K562 (cell line): ENCODE measurements at regions not wholly inside any gene's neighbourhood (a gene's known extent, or its start where the extent isn't known, plus 50 kb on each side); places are given as distances from the start of the nearest gene placed in this dataset.

Experiments used
- ATAC-seq: fragments of 200-7000 bp; cut with Tn5 transposase; 3 replicates; pipeline ENCODE4 v1.9.1; 2020; ENCODE audit warnings: moderate library complexity
- BruUV-seq: library from RNA; stranded (reverse); fragments of 400-500 nt; replicated peaks from 2 replicates; lab custom pipeline; 2021; lab: Mats Ljungman, UMichigan
- CTCF ChIA-PET: fragments of 300-600 bp; formaldehyde crosslinking; extraction: SDS; loops from one replicate; lab custom pipeline; 2021; ENCODE audit warnings: low intra/inter-chr PET ratio; lab: Yijun Ruan, JAX
- POLR2A ChIA-PET: fragments of 300-600, 350-650 bp; sonication (Branson Sonifier 250); formaldehyde crosslinking; extraction: SDS; loops from one replicate; lab custom pipeline; 2021; ENCODE audit warnings: antibody characterized with exemption, inconsistent platforms; lab: Yijun Ruan, JAX
- DNase-seq, 4 experiments: peaks; one replicate each; pipeline versions ENCODE4 v3.0.0 to v3.0.0-alpha.2; 2011 to 2018; ENCODE audit warnings: low spot score in 3 of 4, mixed read lengths in 3 of 4; ENCODE audit errors: extremely low read depth in 1 of 4
- FAIRE-seq: peaks from 2 replicates; lab custom pipeline; 2011; peaks lifted over from hg19 to GRCh38; lab: Jason Lieb, UNC
- H2AFZ ChIP-seq: 2 replicates; pipeline ENCODE4 v1.6.0; 2011; ENCODE audit warnings: low read depth, low read length, control low read depth, inconsistent platforms
- H3K27ac ChIP-seq: fragments of 200-600 bp; 3 replicates; pipeline ENCODE4 v1.8.0; 2011; ENCODE audit warnings: low read depth, mild to moderate bottlenecking, control low read depth, inconsistent platforms, low read length, moderate library complexity, mixed read lengths; ENCODE audit errors: extremely low read depth
- H3K27me3 ChIP-seq, 2 experiments: fragments of 300-600 bp in 1 of 2; 2 replicates in 1 of 2; 3 replicates in 1 of 2; pipeline versions ENCODE4 v1.6.0 to v1.8.0; 2011; ENCODE audit warnings: inconsistent platforms in 2 of 2, low read length in 2 of 2, mild to moderate bottlenecking in 1 of 2, mixed read lengths in 1 of 2, moderate library complexity in 1 of 2; ENCODE audit not compliant: control insufficient read depth in 2 of 2, insufficient read depth in 2 of 2
- H3K36me3 ChIP-seq: fragments of 300-600 bp; 3 replicates; pipeline ENCODE4 v1.8.0; 2011; ENCODE audit warnings: mild to moderate bottlenecking, low read length, inconsistent platforms; ENCODE audit not compliant: control insufficient read depth, insufficient read depth
- H3K4me1 ChIP-seq, 2 experiments: fragments of 200-600 bp in 1 of 2; replicated peaks in 1 of 2; 2 replicates in 1 of 2; 3 replicates in 1 of 2; pipeline versions ENCODE4 v1.5.1 to v1.8.0; 2011; ENCODE audit warnings: inconsistent platforms in 2 of 2, low read length in 2 of 2, mild to moderate bottlenecking in 1 of 2, mixed read lengths in 1 of 2, moderate library complexity in 1 of 2; ENCODE audit not compliant: control insufficient read depth in 2 of 2, insufficient read depth in 2 of 2
- H3K4me2 ChIP-seq: 2 replicates; pipeline ENCODE4 v1.6.1; 2011; ENCODE audit warnings: low read length, control low read depth, inconsistent platforms, mixed read lengths; ENCODE audit not compliant: insufficient read depth
- H3K4me3 ChIP-seq: fragments of 200-600 bp; sonication (generic), shearing (Covaris generic); 2 replicates; pipeline ENCODE4 v1.5.1; 2016; ENCODE audit warnings: control low read depth, inconsistent platforms
- H3K79me2 ChIP-seq: fragments of 200-600 bp; 3 replicates; pipeline ENCODE4 v1.8.0; 2011; ENCODE audit warnings: low read length, inconsistent platforms; ENCODE audit not compliant: control insufficient read depth, insufficient read depth
- H3K9ac ChIP-seq, 2 experiments: 2 replicates each; pipeline versions ENCODE4 v1.6.0 to v1.6.1; 2011; ENCODE audit warnings: low read depth in 2 of 2, low read length in 2 of 2, control low read depth in 1 of 2, inconsistent platforms in 1 of 2, mild to moderate bottlenecking in 1 of 2, mixed read lengths in 1 of 2; ENCODE audit not compliant: insufficient read depth in 1 of 2
- H3K9me1 ChIP-seq: one replicate; pipeline ENCODE4 v1.6.0; 2011; ENCODE audit warnings: inconsistent platforms, mild to moderate bottlenecking, low read length, moderate library complexity; ENCODE audit not compliant: control insufficient read depth, insufficient read depth
- H3K9me3 ChIP-seq: replicated peaks from 2 replicates; pipeline ENCODE4 v1.5.1; 2011; ENCODE audit warnings: low read depth, low read length, inconsistent platforms; ENCODE audit not compliant: control insufficient read depth, insufficient read depth
- H4K20me1 ChIP-seq: replicated peaks from 2 replicates; pipeline ENCODE4 v1.6.1; 2011; ENCODE audit warnings: low read length, inconsistent platforms, mixed read lengths; ENCODE audit not compliant: control insufficient read depth, insufficient read depth
- BMI1 ChIP-seq: fragments of 150-350 bp; IDR thresholded peaks from 2 replicates; pipeline ENCODE4 v1.6.1; 2014; ENCODE audit warnings: low read length
- CHD2 ChIP-seq: IDR thresholded peaks from 2 replicates; pipeline ENCODE4 v1.6.1; 2011; ENCODE audit warnings: low read depth, low read length
- HEY1 ChIP-seq: fragments of 250-450 bp; sonication (Bioruptor Pico); IDR thresholded peaks from 2 replicates; pipeline ENCODE4 v1.5.0; 2020; ENCODE audit warnings: mild to moderate bottlenecking, moderate library complexity, borderline replicate concordance
- NR0B1 ChIP-seq: fragments of 450-650 bp; IDR thresholded peaks from one replicate; pipeline ENCODE4 v1.6.1; 2018; ENCODE audit warnings: mild to moderate bottlenecking, moderate library complexity; ENCODE audit not compliant: partially characterized antibody
- POLR2A ChIP-seq: fragments of 450-650 bp; conservative IDR thresholded peaks from 2 replicates; pipeline ENCODE4 v1.6.1; 2016
- SAFB ChIP-seq: fragments of 200-400 bp; formaldehyde crosslinking; IDR thresholded peaks from 2 replicates; pipeline ENCODE4 v1.6.1; 2017; ENCODE audit warnings: low read depth, low read length, borderline replicate concordance
- SRSF9 ChIP-seq: fragments of 200-400 bp; formaldehyde crosslinking; IDR thresholded peaks from 2 replicates; pipeline ENCODE4 v1.6.1; 2017; ENCODE audit warnings: low read depth, low read length, borderline replicate concordance
- ZNF212 ChIP-seq: fragments of 450-650 bp; formaldehyde crosslinking; IDR thresholded peaks from 2 replicates; pipeline ENCODE4 v1.4.0; 2020; ENCODE audit warnings: mild to moderate bottlenecking
- ZNF668 ChIP-seq: fragments of 250-450 bp; sonication (Bioruptor Pico); IDR thresholded peaks from 2 replicates; pipeline ENCODE4 v1.8.0; 2022; ENCODE audit warnings: mild to moderate bottlenecking, inconsistent platforms
- WGBS: fragments of 100-300 bp; shearing (Covaris generic); methylation state at CpG from one replicate; pipeline ENCODE4 v1.1.6; 2016; ENCODE audit warnings: low coverage, mixed read lengths; ENCODE audit not compliant: insufficient coverage; ENCODE audit errors: missing lambda C conversion rate; 5-methylcytosine and 5-hydroxymethylcytosine counted together
- in situ Hi-C: fragments of 300-500 bp; cut with MboI; formaldehyde crosslinking; loops from 4 replicates; pipeline ENCODE4 v1.15.0; 2018; ENCODE audit warnings: inconsistent platforms, mixed read lengths
- intact Hi-C: fragments of 100-400 bp; cut with micrococcal nuclease; formaldehyde crosslinking; loops from 2 replicates; pipeline ENCODE4 v1.14.2; 2022
- TF ChIP-seq, protein P1 (sequence below): sonication (generic); formaldehyde crosslinking; IDR thresholded peaks from 2 replicates; pipeline ENCODE4 v1.8.0; 2023; ENCODE audit warnings: missing genetic modification reagents, mild to moderate bottlenecking, borderline replicate concordance
- TF ChIP-seq, protein P2 (sequence below): fragments of 250-450 bp; sonication (Bioruptor Pico); IDR thresholded peaks from 2 replicates; pipeline ENCODE4 v1.4.0; 2020; ENCODE audit warnings: borderline replicate concordance
- TF ChIP-seq, protein P3 (sequence below): IDR thresholded peaks from 2 replicates; pipeline ENCODE4 v1.6.1; 2011; ENCODE audit warnings: borderline replicate concordance, low read depth, mild to moderate bottlenecking, moderate library complexity, low read length; ENCODE audit not compliant: insufficient read depth, poor library complexity, severe bottlenecking

GRCh38 chr2:160913323-160913722 is 246.9 kb upstream of the TANK start:
- ChIA-PET CTCF (no interaction called here), POLR2A (no interaction called here)
- Histone ChIP-seq H3K9me1 (no peaks in the 10 kb centered on the region), H3K4me2 (no peak overlapping the region), H3K79me2 (no peaks in the 10 kb centered on the region), H3K36me3 (no peaks in the 10 kb centered on the region), H2AFZ (no peak overlapping the region), H3K27me3 (no peaks in the 10 kb centered on the region), H3K4me3 (no peak overlapping the region), H3K27ac (no peak overlapping the region), H3K9ac (no peak overlapping the region), H3K9me3 (no peaks in the 10 kb centered on the region), H3K4me1 (no peaks in the 10 kb centered on the region), H4K20me1 (no peaks in the 10 kb centered on the region)
- FAIRE-seq (no peak), DNase-seq (no peak), ATAC-seq (no peak)
- in situ Hi-C loops (no loop called here), intact Hi-C loops (no loop called here)
- no TSS peak for BruUV-seq
- WGBS = 0% methylated on average over 1 of the region's 1 CpG
- TF ChIP-seq, protein P1, sequence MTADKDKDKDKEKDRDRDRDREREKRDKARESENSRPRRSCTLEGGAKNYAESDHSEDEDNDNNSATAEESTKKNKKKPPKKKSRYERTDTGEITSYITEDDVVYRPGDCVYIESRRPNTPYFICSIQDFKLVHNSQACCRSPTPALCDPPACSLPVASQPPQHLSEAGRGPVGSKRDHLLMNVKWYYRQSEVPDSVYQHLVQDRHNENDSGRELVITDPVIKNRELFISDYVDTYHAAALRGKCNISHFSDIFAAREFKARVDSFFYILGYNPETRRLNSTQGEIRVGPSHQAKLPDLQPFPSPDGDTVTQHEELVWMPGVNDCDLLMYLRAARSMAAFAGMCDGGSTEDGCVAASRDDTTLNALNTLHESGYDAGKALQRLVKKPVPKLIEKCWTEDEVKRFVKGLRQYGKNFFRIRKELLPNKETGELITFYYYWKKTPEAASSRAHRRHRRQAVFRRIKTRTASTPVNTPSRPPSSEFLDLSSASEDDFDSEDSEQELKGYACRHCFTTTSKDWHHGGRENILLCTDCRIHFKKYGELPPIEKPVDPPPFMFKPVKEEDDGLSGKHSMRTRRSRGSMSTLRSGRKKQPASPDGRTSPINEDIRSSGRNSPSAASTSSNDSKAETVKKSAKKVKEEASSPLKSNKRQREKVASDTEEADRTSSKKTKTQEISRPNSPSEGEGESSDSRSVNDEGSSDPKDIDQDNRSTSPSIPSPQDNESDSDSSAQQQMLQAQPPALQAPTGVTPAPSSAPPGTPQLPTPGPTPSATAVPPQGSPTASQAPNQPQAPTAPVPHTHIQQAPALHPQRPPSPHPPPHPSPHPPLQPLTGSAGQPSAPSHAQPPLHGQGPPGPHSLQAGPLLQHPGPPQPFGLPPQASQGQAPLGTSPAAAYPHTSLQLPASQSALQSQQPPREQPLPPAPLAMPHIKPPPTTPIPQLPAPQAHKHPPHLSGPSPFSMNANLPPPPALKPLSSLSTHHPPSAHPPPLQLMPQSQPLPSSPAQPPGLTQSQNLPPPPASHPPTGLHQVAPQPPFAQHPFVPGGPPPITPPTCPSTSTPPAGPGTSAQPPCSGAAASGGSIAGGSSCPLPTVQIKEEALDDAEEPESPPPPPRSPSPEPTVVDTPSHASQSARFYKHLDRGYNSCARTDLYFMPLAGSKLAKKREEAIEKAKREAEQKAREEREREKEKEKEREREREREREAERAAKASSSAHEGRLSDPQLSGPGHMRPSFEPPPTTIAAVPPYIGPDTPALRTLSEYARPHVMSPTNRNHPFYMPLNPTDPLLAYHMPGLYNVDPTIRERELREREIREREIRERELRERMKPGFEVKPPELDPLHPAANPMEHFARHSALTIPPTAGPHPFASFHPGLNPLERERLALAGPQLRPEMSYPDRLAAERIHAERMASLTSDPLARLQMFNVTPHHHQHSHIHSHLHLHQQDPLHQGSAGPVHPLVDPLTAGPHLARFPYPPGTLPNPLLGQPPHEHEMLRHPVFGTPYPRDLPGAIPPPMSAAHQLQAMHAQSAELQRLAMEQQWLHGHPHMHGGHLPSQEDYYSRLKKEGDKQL (CRISPR knock-in tag) = no peak
- TF ChIP-seq NR0B1 (no peak), ZNF668 (CRISPR knock-in tag) (no peak), ZNF212 (CRISPR knock-in tag) (no peak), HEY1 (CRISPR knock-in tag) (no peak), CHD2 (no peak), SAFB (no peak), SRSF9 (no peak), POLR2A (no peak), BMI1 (no peak)
- TF ChIP-seq, protein P2, sequence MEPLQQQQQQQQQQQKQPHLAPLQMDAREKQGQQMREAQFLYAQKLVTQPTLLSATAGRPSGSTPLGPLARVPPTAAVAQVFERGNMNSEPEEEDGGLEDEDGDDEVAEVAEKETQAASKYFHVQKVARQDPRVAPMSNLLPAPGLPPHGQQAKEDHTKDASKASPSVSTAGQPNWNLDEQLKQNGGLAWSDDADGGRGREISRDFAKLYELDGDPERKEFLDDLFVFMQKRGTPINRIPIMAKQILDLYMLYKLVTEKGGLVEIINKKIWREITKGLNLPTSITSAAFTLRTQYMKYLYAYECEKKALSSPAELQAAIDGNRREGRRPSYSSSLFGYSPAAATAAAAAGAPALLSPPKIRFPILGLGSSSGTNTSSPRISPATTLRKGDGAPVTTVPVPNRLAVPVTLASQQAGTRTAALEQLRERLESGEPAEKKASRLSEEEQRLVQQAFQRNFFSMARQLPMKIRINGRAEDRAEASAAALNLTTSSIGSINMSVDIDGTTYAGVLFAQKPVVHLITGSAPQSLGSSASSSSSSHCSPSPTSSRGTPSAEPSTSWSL (CRISPR knock-in tag) = no peak
- TF ChIP-seq, protein P3, sequence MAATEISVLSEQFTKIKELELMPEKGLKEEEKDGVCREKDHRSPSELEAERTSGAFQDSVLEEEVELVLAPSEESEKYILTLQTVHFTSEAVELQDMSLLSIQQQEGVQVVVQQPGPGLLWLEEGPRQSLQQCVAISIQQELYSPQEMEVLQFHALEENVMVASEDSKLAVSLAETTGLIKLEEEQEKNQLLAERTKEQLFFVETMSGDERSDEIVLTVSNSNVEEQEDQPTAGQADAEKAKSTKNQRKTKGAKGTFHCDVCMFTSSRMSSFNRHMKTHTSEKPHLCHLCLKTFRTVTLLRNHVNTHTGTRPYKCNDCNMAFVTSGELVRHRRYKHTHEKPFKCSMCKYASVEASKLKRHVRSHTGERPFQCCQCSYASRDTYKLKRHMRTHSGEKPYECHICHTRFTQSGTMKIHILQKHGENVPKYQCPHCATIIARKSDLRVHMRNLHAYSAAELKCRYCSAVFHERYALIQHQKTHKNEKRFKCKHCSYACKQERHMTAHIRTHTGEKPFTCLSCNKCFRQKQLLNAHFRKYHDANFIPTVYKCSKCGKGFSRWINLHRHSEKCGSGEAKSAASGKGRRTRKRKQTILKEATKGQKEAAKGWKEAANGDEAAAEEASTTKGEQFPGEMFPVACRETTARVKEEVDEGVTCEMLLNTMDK = no peak
